Mucosa of descending colon (tissue), 3 donors: ENCODE measurements at regions not wholly inside any gene's neighbourhood (a gene's known extent, or its start where the extent isn't known, plus 50 kb on each side); places are given as distances from the start of the nearest gene placed in this dataset.

ENCODE experiments used
- ATAC-seq: fragments of 200-7000 bp; cut with Tn5 transposase; one replicate; pipeline ENCODE4 v1.9.1; 2020; ENCODE audit warnings: mild to moderate bottlenecking, moderate library complexity
- DNase-seq, 3 donors: peaks; one replicate each; pipeline ENCODE4 v3.0.0-alpha.2; 2020
- H3K36me3 ChIP-seq: fragments of 200-600 bp; one replicate; pipeline ENCODE4 v1.8.0; 2021; ENCODE audit warnings: low read depth, mild to moderate bottlenecking
- H3K4me1 ChIP-seq: fragments of 200-600 bp; one replicate; pipeline ENCODE4 v1.8.0; 2021; ENCODE audit warnings: low read depth, mild to moderate bottlenecking
- H3K4me3 ChIP-seq: fragments of 200-600 bp; one replicate; pipeline ENCODE4 v1.8.0; 2021; ENCODE audit warnings: mild to moderate bottlenecking
- H3K9me3 ChIP-seq: fragments of 200-600 bp; one replicate; pipeline ENCODE4 v1.8.0; 2021; ENCODE audit warnings: mild to moderate bottlenecking
- CTCF ChIP-seq: fragments of 200-600 bp; IDR thresholded peaks from one replicate; pipeline ENCODE4 v1.8.0; 2022; ENCODE audit warnings: antibody characterized with exemption, mild to moderate bottlenecking
- intact Hi-C, 2 donors: fragments of 100-400 bp; cut with DNase I in 1 of 2; cut with micrococcal nuclease in 1 of 2; formaldehyde crosslinking; loops; one replicate each; pipeline versions ENCODE4 v1.11.0 to v1.11.1; 2022; cut with DNase I, micrococcal nuclease
- donor health status: DM: no; HTN: no; CAD: no; lungs with moderate emphysema.
- donor health status: DM: no; HTN: no; CAD: no.
- donor health status: DM: no; HTN: yes; CAD: no.

- Histone ChIP-seq H3K36me3 (no peaks in the 10 kb centered on the region), H3K9me3 (no peaks in the 10 kb centered on the region), H3K4me1 (no peaks in the 10 kb centered on the region), H3K4me3 (no peak overlapping the region)
- peak; percentile 37 for ATAC-seq
- DNase-seq: no peak
- no peak for TF ChIP-seq CTCF
- intact Hi-C loops: no loop called here
Measured at GRCh38 chr5:110086658-110087388, 397.1 kb downstream of the MAN2A1 start.

- no peaks in the 10 kb centered on the region for H3K36me3 ChIP-seq
- ATAC-seq: no peak
- intact Hi-C loops: no loop called here
- DNase-seq: no peak
- H3K4me1 ChIP-seq: no peaks in the 10 kb centered on the region
- no peak overlapping the region for H3K4me3 ChIP-seq
- H3K9me3 ChIP-seq: no peaks in the 10 kb centered on the region
- TF ChIP-seq CTCF: no peak
Measured at GRCh38 chr5:110087829-110088228, 398.1 kb downstream of the MAN2A1 start.

- TF ChIP-seq CTCF: no peak
- DNase-seq (no peak), ATAC-seq (no peak)
- no peaks in the 10 kb centered on the region for H3K36me3 ChIP-seq
- H3K4me1 ChIP-seq: peaks cover 4% of the 10 kb centered on the region
- no peak overlapping the region for H3K4me3 ChIP-seq
- no peaks in the 10 kb centered on the region for H3K9me3 ChIP-seq
- intact Hi-C loops: no loop called here
Measured at GRCh38 chr5:110088676-110089436, 399.1 kb downstream of the MAN2A1 start.

- ATAC-seq: peak; percentile 27
Measured at GRCh38 chr5:110092955-110093785, 403.4 kb downstream of the MAN2A1 start.

More at GRCh38 chr5:110092955-110093785, 403.4 kb downstream of the MAN2A1 start:
- Histone ChIP-seq H3K9me3 (no peaks in the 10 kb centered on the region), H3K4me1 (peaks cover 4% of the 10 kb centered on the region), H3K36me3 (no peaks in the 10 kb centered on the region), H3K4me3 (no peak overlapping the region)
- no peak for TF ChIP-seq CTCF
- intact Hi-C loops: no loop called here
- DNase-seq: no peak
